SK-N-SH (cell line): ENCODE measurements at regions not wholly inside any gene's neighbourhood (a gene's known extent, or its start where the extent isn't known, plus 50 kb on each side); places are given as distances from the start of the nearest gene placed in this dataset.
A peak's percentile ranks its signal among the peaks of the same experiment; 100 is the strongest.

Experiments used
- EP300 ChIP-seq, 2 experiments: IDR thresholded peaks; 2 replicates each; pipeline versions ENCODE4 v1.4.0 to v1.6.1; 2012; ENCODE audit warnings: borderline replicate concordance in 1 of 2, low read depth in 1 of 2, low read length in 1 of 2
- IRF3 ChIP-seq: fragments of 150-350 bp; IDR thresholded peaks from 2 replicates; pipeline ENCODE4 v1.6.1; 2016; ENCODE audit warnings: mild to moderate bottlenecking, low read depth, low read length
- MAX ChIP-seq: IDR thresholded peaks from 2 replicates; pipeline ENCODE4 v1.4.0; 2012; ENCODE audit warnings: low read depth
- MXI1 ChIP-seq: IDR thresholded peaks from 2 replicates; pipeline ENCODE4 v1.6.1; 2012; ENCODE audit warnings: mild to moderate bottlenecking, low read depth, low read length, improper control_type of control experiment
- NRF1 ChIP-seq: IDR thresholded peaks from 2 replicates; pipeline ENCODE4 v1.6.1; 2012; ENCODE audit warnings: low read depth, mild to moderate bottlenecking, low read length
- SMC3 ChIP-seq: IDR thresholded peaks from 2 replicates; pipeline ENCODE4 v1.6.1; 2012; ENCODE audit warnings: low read depth, low read length, improper control_type of control experiment
- TEAD4 ChIP-seq: IDR thresholded peaks from 2 replicates; pipeline ENCODE4 v1.4.0; 2012; ENCODE audit warnings: mild to moderate bottlenecking, borderline replicate concordance; ENCODE audit not compliant: insufficient read depth
- YY1 ChIP-seq: IDR thresholded peaks from 2 replicates; pipeline ENCODE4 v1.4.0; 2012; ENCODE audit warnings: low read depth, mild to moderate bottlenecking
- TF ChIP-seq, protein P1 (sequence below): fragments of 200-600 bp; sonication (generic); IDR thresholded peaks from 2 replicates; pipeline ENCODE4 v1.6.1; 2017; ENCODE audit warnings: antibody characterized with exemption, mild to moderate bottlenecking, moderate library complexity
- TF ChIP-seq, protein P2 (sequence below): fragments of 150-350 bp; IDR thresholded peaks from 2 replicates; pipeline ENCODE4 v1.6.1; 2017; ENCODE audit warnings: antibody characterized with exemption, low read length, low read depth, borderline replicate concordance

GRCh38 chr7:116443101-116443523 lies 56.4 kb upstream of the CAV2 start:
- TF ChIP-seq TEAD4 (peak; percentile 100), IRF3 (no peak), EP300 (IDR thresholded peaks at IDR 0.05; ENCODE audit: borderline replicate concordance in 1 of 2, low read depth in 1 of 2, low read length in 1 of 2) (peak; percentile 44 to 99; a peak in 3 of 4 replicates), SMC3 (no peak), MAX (peak; percentile 85; the same call in 1 of the 2 replicates), MXI1 (no peak), YY1 (peak; percentile 67; the same call in 1 of the 2 replicates), NRF1 (no peak)
- TF ChIP-seq, protein P1, sequence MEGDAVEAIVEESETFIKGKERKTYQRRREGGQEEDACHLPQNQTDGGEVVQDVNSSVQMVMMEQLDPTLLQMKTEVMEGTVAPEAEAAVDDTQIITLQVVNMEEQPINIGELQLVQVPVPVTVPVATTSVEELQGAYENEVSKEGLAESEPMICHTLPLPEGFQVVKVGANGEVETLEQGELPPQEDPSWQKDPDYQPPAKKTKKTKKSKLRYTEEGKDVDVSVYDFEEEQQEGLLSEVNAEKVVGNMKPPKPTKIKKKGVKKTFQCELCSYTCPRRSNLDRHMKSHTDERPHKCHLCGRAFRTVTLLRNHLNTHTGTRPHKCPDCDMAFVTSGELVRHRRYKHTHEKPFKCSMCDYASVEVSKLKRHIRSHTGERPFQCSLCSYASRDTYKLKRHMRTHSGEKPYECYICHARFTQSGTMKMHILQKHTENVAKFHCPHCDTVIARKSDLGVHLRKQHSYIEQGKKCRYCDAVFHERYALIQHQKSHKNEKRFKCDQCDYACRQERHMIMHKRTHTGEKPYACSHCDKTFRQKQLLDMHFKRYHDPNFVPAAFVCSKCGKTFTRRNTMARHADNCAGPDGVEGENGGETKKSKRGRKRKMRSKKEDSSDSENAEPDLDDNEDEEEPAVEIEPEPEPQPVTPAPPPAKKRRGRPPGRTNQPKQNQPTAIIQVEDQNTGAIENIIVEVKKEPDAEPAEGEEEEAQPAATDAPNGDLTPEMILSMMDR: no peak
- TF ChIP-seq, protein P2, sequence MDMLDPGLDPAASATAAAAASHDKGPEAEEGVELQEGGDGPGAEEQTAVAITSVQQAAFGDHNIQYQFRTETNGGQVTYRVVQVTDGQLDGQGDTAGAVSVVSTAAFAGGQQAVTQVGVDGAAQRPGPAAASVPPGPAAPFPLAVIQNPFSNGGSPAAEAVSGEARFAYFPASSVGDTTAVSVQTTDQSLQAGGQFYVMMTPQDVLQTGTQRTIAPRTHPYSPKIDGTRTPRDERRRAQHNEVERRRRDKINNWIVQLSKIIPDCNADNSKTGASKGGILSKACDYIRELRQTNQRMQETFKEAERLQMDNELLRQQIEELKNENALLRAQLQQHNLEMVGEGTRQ: no peak
